ENCODE measurements at regions not wholly inside any gene's neighbourhood (a gene's known extent, or its start where the extent isn't known, plus 50 kb on each side); places are given as distances from the start of the nearest gene placed in this dataset.

DNA sequence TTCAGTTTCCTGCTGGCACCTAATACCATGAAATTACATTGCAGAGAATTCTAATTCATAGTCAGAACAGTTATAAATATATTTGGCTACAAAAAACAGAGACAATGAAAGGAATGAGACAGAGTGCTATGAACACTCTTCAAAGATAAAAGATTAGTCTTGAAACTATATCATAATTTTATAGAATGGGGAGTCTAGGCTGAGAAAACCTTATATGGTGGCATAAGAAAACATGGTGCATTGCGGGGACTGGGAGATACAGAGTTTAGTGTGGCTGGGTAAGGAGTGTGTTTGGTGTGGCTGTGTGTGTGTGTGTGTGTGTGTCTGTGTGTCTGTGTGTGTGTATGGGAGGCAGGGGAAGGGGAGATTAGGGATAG, 64.5 kb upstream of the CTLA4 start:
- no peak for TF ChIP-seq OSR1 (CRISPR knock-in tag; IDR thresholded peaks at IDR 0.05)
- TF ChIP-seq ARNTL (CRISPR knock-in tag; IDR thresholded peaks at IDR 0.05; ENCODE audit: borderline replicate concordance, low read depth) = no peak
- TF ChIP-seq GLIS3 (CRISPR knock-in tag; IDR thresholded peaks at IDR 0.05) = no peak
- no peak for TF ChIP-seq SNAI2 (CRISPR knock-in tag; IDR thresholded peaks at IDR 0.05)
- no peak for TF ChIP-seq TOX (CRISPR knock-in tag; IDR thresholded peaks at IDR 0.05; ENCODE audit: borderline replicate concordance)
- no peak for TF ChIP-seq ZFP30 (CRISPR knock-in tag; IDR thresholded peaks at IDR 0.05)
- no peak for TF ChIP-seq CSDC2 (CRISPR knock-in tag; IDR thresholded peaks at IDR 0.05)
- TF ChIP-seq, protein P1, sequence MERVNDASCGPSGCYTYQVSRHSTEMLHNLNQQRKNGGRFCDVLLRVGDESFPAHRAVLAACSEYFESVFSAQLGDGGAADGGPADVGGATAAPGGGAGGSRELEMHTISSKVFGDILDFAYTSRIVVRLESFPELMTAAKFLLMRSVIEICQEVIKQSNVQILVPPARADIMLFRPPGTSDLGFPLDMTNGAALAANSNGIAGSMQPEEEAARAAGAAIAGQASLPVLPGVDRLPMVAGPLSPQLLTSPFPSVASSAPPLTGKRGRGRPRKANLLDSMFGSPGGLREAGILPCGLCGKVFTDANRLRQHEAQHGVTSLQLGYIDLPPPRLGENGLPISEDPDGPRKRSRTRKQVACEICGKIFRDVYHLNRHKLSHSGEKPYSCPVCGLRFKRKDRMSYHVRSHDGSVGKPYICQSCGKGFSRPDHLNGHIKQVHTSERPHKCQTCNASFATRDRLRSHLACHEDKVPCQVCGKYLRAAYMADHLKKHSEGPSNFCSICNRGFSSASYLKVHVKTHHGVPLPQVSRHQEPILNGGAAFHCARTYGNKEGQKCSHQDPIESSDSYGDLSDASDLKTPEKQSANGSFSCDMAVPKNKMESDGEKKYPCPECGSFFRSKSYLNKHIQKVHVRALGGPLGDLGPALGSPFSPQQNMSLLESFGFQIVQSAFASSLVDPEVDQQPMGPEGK (CRISPR knock-in tag; IDR thresholded peaks at IDR 0.05; ENCODE audit: borderline replicate concordance) = no peak
- TF ChIP-seq, protein P2, sequence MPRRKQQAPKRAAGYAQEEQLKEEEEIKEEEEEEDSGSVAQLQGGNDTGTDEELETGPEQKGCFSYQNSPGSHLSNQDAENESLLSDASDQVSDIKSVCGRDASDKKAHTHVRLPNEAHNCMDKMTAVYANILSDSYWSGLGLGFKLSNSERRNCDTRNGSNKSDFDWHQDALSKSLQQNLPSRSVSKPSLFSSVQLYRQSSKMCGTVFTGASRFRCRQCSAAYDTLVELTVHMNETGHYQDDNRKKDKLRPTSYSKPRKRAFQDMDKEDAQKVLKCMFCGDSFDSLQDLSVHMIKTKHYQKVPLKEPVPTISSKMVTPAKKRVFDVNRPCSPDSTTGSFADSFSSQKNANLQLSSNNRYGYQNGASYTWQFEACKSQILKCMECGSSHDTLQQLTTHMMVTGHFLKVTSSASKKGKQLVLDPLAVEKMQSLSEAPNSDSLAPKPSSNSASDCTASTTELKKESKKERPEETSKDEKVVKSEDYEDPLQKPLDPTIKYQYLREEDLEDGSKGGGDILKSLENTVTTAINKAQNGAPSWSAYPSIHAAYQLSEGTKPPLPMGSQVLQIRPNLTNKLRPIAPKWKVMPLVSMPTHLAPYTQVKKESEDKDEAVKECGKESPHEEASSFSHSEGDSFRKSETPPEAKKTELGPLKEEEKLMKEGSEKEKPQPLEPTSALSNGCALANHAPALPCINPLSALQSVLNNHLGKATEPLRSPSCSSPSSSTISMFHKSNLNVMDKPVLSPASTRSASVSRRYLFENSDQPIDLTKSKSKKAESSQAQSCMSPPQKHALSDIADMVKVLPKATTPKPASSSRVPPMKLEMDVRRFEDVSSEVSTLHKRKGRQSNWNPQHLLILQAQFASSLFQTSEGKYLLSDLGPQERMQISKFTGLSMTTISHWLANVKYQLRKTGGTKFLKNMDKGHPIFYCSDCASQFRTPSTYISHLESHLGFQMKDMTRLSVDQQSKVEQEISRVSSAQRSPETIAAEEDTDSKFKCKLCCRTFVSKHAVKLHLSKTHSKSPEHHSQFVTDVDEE (CRISPR knock-in tag; IDR thresholded peaks at IDR 0.05) = no peak
- no peak; the same call in 2 of the 3 replicates for ATAC-seq

DNA sequence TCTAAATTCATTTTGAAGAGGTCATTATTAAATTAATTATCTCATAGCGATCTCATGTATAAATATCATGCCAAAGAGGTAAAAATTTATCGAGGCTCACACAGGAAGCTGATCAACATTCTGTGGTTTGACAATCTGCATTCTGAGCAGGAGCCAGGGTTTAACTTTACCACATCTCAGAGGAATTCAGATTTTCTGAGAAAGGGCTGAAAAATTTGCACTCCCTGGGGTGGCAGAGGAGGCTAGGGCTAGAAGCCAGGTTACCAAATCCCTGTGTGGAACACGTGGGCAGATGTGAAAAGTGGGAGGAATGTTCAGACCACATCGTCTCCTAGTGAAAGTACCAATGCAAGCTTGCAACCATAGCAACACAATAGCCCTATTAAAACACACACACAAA, 63.5 kb upstream of the CTLA4 start:
- TF ChIP-seq, protein P3, sequence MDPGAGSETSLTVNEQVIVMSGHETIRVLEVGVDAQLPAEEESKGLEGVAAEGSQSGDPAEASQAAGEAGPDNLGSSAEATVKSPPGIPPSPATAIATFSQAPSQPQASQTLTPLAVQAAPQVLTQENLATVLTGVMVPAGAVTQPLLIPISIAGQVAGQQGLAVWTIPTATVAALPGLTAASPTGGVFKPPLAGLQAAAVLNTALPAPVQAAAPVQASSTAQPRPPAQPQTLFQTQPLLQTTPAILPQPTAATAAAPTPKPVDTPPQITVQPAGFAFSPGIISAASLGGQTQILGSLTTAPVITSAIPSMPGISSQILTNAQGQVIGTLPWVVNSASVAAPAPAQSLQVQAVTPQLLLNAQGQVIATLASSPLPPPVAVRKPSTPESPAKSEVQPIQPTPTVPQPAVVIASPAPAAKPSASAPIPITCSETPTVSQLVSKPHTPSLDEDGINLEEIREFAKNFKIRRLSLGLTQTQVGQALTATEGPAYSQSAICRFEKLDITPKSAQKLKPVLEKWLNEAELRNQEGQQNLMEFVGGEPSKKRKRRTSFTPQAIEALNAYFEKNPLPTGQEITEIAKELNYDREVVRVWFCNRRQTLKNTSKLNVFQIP (CRISPR knock-in tag; IDR thresholded peaks at IDR 0.05; ENCODE audit: borderline replicate concordance, low read depth) = peak; percentile 43; the same call in 1 of the 2 replicates
- TF ChIP-seq TOX (CRISPR knock-in tag; IDR thresholded peaks at IDR 0.05; ENCODE audit: borderline replicate concordance) = no peak
- ATAC-seq = peak; percentile 63

DNA sequence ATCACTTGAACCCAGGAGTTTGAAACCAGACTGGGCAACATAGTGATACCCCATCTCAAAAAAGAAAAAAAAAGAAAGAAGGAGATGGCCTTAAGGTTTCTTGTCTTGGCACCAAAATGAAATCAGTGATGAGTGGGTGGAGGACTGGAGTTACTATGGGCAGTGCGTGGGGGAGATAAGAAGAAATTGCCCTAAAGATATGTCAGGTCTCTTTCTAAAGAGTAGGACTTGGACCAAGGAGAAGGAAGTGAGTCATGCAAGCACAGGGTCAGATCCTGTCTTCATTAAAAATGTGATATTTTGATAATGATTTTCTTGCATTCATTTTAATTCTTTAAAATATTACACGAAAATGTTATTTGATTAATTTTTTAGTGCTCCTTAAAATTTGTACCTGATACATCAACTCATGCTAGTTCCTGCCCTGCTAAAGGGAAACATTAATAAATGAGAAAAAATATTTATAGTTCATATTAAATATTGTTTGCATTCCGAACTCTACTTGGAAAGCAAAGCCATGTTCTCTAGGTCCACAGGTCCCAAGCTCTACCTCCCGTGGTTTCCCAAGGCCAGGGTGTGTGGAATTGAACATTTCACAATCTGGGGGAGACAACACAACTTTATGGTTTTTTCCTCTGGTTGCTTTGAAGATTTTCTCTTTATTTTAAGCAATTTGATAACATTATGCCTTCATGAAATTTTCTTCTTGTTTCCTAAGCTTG, 62.6 kb upstream of the CTLA4 start:
- TF ChIP-seq, protein P1 (CRISPR knock-in tag; IDR thresholded peaks at IDR 0.05; ENCODE audit: borderline replicate concordance) = no peak
- TF ChIP-seq, protein P3 (CRISPR knock-in tag; IDR thresholded peaks at IDR 0.05; ENCODE audit: borderline replicate concordance, low read depth) = no peak
- no peak for ATAC-seq

DNA sequence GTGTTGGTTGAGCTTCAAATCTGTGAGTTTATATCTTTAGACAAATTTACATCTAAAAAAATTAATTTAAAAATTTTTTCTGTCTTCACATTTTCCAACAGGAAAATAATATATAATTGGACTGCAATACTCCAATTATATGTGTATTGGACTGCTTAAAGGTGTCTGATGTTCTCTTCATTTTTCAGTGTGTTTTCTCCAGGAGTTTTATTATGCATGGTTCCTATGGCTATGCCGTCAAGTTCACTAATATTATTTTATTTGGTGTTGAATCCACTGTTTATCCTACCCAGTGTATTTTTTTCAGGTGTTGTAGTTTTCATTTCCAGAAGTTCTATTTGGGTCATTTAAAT, 62.1 kb upstream of the CTLA4 start:
- TF ChIP-seq OSR1 (CRISPR knock-in tag; IDR thresholded peaks at IDR 0.05) = no peak
- no peak for TF ChIP-seq ZNF8 (CRISPR knock-in tag; IDR thresholded peaks at IDR 0.05)
- ATAC-seq = no peak

DNA sequence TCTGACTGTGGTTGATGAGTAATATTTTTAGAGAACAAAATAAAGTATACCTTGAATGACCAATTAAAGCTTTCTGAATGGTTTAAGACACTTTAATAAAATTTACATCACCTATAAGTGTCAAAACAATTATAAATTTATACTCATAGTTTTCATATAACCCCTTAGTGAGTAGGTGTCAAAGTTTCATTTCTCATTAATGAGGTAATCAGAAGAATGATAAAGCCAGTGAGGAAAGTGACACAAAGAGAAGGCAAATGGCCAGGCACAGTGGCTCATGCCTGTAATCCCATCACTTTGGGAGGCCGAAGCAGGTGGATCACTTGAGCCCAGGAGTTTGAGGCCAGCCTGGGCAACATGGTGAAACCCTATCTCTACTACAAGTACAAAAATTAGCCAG, 60.8 kb upstream of the CTLA4 start:
- ATAC-seq = no peak
- TF ChIP-seq OSR1 (CRISPR knock-in tag; IDR thresholded peaks at IDR 0.05) (no peak), ZNF565 (CRISPR knock-in tag; conservative IDR thresholded peaks at IDR 0.05; ENCODE audit: low read depth) (no peak), PPARA (CRISPR knock-in tag; IDR thresholded peaks at IDR 0.05; ENCODE audit: borderline replicate concordance) (no peak), ZFP3 (CRISPR knock-in tag; IDR thresholded peaks at IDR 0.05) (no peak), ISL1 (CRISPR knock-in tag; IDR thresholded peaks at IDR 0.05) (no peak), ESRRG (CRISPR knock-in tag; IDR thresholded peaks at IDR 0.05) (no peak), ZFP30 (CRISPR knock-in tag; IDR thresholded peaks at IDR 0.05) (no peak), ZNF70 (CRISPR knock-in tag; IDR thresholded peaks at IDR 0.05) (no peak), SNAI2 (CRISPR knock-in tag; IDR thresholded peaks at IDR 0.05) (no peak)
- TF ChIP-seq, protein P1 (CRISPR knock-in tag; IDR thresholded peaks at IDR 0.05; ENCODE audit: borderline replicate concordance) = no peak
- TF ChIP-seq, protein P3 (CRISPR knock-in tag; IDR thresholded peaks at IDR 0.05; ENCODE audit: borderline replicate concordance, low read depth) = no peak
- TF ChIP-seq, protein P4, sequence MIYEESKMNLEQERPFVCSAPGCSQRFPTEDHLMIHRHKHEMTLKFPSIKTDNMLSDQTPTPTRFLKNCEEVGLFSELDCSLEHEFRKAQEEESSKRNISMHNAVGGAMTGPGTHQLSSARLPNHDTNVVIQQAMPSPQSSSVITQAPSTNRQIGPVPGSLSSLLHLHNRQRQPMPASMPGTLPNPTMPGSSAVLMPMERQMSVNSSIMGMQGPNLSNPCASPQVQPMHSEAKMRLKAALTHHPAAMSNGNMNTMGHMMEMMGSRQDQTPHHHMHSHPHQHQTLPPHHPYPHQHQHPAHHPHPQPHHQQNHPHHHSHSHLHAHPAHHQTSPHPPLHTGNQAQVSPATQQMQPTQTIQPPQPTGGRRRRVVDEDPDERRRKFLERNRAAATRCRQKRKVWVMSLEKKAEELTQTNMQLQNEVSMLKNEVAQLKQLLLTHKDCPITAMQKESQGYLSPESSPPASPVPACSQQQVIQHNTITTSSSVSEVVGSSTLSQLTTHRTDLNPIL (CRISPR knock-in tag; IDR thresholded peaks at IDR 0.05; ENCODE audit: low read depth) = no peak
